ENCODE measurements at regions not wholly inside any gene's neighbourhood (a gene's known extent, or its start where the extent isn't known, plus 50 kb on each side); places are given as distances from the start of the nearest gene placed in this dataset.

DNA sequence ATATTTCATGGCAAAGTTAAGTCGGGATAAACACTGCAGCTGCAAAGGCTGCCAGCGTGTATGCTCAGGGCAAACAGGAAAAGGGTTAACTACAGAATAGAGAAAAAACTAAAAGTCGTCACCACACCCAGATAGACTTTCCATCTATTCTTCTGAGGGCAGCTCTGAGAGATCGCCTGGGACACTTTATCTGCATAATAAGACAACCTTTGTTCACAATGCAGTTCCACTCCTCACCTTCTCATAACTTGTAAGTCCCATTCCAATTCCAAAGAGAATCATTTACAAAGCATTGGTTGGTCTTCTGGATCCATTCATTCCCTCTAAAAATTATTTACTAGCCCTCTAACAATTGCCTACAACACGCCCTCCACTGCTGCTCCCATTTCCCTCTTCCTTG, 437.4 kb downstream of the RND3 start:
- H3K36me3 Mint-ChIP-seq (ENCODE audit: low read depth), result no peaks in the 10 kb centered on the region
- no peaks in the 10 kb centered on the region for H3K27me3 Mint-ChIP-seq
- H3K4me1 Mint-ChIP-seq, result no peaks in the 10 kb centered on the region
- no peak overlapping the region for H3K27ac Mint-ChIP-seq
- ChIA-PET CTCF (no interaction called here), POLR2A (no interaction called here)
- no peak for DNase-seq
- no peak overlapping the region for H3K4me3 Mint-ChIP-seq
- H3K9me3 Mint-ChIP-seq, result no peaks in the 10 kb centered on the region

DNA sequence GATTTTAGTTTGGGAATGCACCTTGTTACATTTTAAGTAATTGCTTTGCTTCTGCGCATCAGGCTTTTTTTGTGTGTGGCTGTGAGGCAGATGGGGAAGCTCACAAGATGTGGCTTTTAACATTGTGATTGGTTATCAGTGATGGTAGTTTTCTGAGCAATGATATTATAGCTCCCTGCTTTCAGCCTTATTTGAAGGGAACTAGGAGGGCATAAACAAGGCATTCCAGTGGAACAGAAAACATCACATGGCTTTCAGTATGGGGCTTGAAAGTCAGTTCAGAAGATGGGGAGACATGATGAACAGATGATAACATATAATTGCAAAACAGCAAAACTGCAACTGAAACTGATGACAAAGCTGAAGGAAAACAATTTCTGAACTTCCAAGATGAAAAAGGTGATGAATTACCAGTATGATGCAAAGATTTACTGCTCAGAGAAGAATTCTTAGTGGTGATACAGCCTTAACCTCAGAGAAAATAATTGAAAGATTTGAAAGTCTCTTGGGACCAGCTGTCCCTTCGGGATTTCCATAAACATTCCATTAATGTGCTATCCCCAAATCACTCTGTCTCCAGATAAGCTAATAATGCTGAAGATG, 439.7 kb downstream of the RND3 start:
- Mint-ChIP-seq H3K36me3 (ENCODE audit: low read depth) (no peaks in the 10 kb centered on the region), H3K9me3 (no peaks in the 10 kb centered on the region), H3K4me1 (no peaks in the 10 kb centered on the region), H3K4me3 (no peak overlapping the region), H3K27me3 (no peaks in the 10 kb centered on the region), H3K27ac (no peak overlapping the region)
- POLR2A ChIA-PET, result no interaction called here
- CTCF ChIA-PET, result no interaction called here
- no peak for DNase-seq

DNA sequence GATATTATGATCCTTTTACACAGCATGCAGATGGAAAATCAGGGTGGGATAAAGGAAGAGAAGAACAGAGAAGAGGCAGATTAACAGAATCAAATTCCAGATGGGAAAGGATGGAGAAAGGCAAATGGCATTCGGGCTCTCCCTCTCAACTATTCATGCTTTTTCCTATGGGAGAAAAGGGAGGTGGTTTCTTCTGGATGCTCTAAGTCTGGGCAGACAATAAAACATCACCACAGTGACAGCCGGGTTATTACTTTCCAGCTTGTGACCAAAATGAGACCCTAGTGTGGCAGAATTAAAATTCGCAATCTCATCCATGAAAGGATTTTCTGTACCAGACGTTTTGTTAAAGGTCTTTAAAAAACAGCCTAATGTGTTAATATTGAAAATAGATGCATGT, 440.7 kb downstream of the RND3 start:
- Mint-ChIP-seq H3K27me3 (no peaks in the 10 kb centered on the region), H3K4me1 (no peaks in the 10 kb centered on the region), H3K9me3 (no peaks in the 10 kb centered on the region), H3K36me3 (ENCODE audit: low read depth) (no peaks in the 10 kb centered on the region), H3K4me3 (no peak overlapping the region), H3K27ac (no peak overlapping the region)
- ChIA-PET POLR2A (no interaction called here), CTCF (no interaction called here)
- no peak for DNase-seq

DNA sequence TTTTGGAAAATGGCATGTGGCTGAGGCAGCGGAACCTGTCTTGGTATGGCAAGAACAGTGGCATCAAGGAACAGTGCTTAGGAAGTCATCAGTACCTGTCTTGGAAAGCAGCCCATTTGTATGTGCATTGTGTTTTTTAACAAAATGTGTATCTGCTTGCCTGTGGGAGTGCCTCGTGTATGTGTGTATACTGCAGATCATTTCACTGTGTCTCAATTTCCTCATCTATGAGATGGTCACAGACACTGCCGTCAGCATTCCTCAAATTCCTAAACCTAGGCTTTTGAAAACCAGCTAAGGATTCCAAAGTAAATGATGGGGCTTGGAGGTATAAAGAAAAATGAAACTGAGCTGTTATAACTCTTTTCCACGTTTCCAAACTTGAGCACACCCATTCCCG, 441.3 kb downstream of the RND3 start:
- no peak overlapping the region for H3K4me3 Mint-ChIP-seq
- no peak for DNase-seq
- H3K27ac Mint-ChIP-seq, result no peak overlapping the region
- POLR2A ChIA-PET, result no interaction called here
- no peaks in the 10 kb centered on the region for H3K9me3 Mint-ChIP-seq
- CTCF ChIA-PET, result no interaction called here
- H3K36me3 Mint-ChIP-seq (ENCODE audit: low read depth), result no peaks in the 10 kb centered on the region
- no peaks in the 10 kb centered on the region for H3K4me1 Mint-ChIP-seq
- H3K27me3 Mint-ChIP-seq, result no peaks in the 10 kb centered on the region

DNA sequence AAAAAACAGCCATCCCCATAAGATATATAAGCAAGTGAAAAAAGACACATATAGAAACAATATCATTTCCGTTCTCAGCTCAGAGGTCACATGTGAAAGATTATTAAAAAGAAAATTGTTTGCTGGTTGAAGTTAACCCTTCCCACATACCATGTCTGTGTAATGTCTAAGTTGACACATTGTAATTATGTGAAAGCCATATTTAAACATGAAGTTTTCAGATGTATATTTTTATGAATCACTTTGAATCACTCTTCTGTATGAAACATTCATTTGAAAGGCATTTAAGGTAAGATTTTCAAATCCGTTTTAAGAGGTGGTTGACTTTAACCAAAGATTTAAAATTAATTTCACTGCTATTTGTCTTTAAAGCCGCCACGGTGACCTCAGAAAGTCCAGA, 441.9 kb downstream of the RND3 start:
- no peaks in the 10 kb centered on the region for H3K36me3 Mint-ChIP-seq (ENCODE audit: low read depth)
- no peak overlapping the region for H3K27ac Mint-ChIP-seq

DNA sequence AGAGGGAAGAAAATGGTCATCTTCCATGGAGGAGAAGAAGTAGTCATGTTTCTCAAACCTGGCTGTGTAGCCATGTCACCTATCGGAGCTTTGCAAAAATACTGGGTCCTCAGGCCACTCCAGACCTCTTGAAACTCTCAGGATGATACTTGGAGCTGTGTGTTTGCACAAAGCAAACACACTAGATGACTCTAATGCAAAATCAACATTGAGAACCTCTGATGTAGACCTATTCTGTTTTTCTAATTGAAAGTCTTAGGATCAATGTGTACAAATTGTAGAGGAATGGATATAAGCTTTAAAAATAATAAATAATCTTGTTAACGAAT, 444.3 kb downstream of the RND3 start:
- no peaks in the 10 kb centered on the region for H3K27me3 Mint-ChIP-seq
- H3K36me3 Mint-ChIP-seq (ENCODE audit: low read depth), result no peaks in the 10 kb centered on the region
- H3K27ac Mint-ChIP-seq, result no peak overlapping the region
- ChIA-PET CTCF (interaction anchor here (1.1 kb wide), 1 partner anchor 18 kb away, joined by 5 read pairs; no protein-coding TSS in a partner anchor), POLR2A (no interaction called here)
- no peaks in the 10 kb centered on the region for H3K4me1 Mint-ChIP-seq
- H3K9me3 Mint-ChIP-seq, result no peaks in the 10 kb centered on the region
- H3K4me3 Mint-ChIP-seq, result no peak overlapping the region
- no peak for DNase-seq

More for the DNA sequence above, 441.9 kb downstream of the RND3 start:
- Mint-ChIP-seq H3K9me3 (no peaks in the 10 kb centered on the region), H3K4me1 (no peaks in the 10 kb centered on the region), H3K27me3 (no peaks in the 10 kb centered on the region), H3K4me3 (no peak overlapping the region)
- ChIA-PET POLR2A (no interaction called here), CTCF (no interaction called here)
- no peak for DNase-seq

- H3K9me3 Mint-ChIP-seq, result no peaks in the 10 kb centered on the region
- ChIA-PET CTCF (no interaction called here), POLR2A (no interaction called here)
- H3K4me1 Mint-ChIP-seq, result no peaks in the 10 kb centered on the region
- DNase-seq, result no peak
- no peaks in the 10 kb centered on the region for H3K36me3 Mint-ChIP-seq (ENCODE audit: low read depth)
- H3K27me3 Mint-ChIP-seq, result no peaks in the 10 kb centered on the region
- no peak overlapping the region for H3K27ac Mint-ChIP-seq
- H3K4me3 Mint-ChIP-seq, result no peak overlapping the region
Measured at GRCh38 chr2:150042500-150043171, 444.8 kb downstream of the RND3 start.

- no peak for DNase-seq
- ChIA-PET POLR2A (no interaction called here), CTCF (no interaction called here)
- no peaks in the 10 kb centered on the region for H3K27me3 Mint-ChIP-seq
- no peak overlapping the region for H3K4me3 Mint-ChIP-seq
- H3K9me3 Mint-ChIP-seq, result no peaks in the 10 kb centered on the region
- H3K4me1 Mint-ChIP-seq, result no peaks in the 10 kb centered on the region
- H3K27ac Mint-ChIP-seq, result no peak overlapping the region
- H3K36me3 Mint-ChIP-seq (ENCODE audit: low read depth), result no peaks in the 10 kb centered on the region
Measured at GRCh38 chr2:150041722-150042425, 445.6 kb downstream of the RND3 start.

DNA sequence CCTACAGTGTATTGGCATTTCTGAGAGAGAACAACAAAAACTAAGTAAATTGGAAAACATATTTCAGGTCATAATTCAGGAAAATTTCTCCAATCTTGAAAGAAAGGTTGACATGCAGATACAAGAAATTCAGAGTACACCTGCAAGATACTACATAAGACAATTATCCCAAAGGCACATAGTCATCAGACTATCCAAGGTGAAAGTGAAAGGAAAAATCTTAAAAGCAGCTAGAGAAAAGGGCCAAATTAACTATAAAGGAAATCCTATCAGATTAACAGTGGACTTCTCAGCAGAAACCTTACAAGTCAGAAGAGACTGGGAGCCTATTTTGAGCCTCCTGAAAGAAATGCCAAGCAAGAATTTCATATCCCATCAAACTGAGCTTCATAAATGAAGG, 449.0 kb upstream of the MMADHC start:
- no peak overlapping the region for H3K4me3 Mint-ChIP-seq
- DNase-seq, result no peak
- CTCF ChIA-PET, result no interaction called here
- no peaks in the 10 kb centered on the region for H3K4me1 Mint-ChIP-seq
- no peaks in the 10 kb centered on the region for H3K36me3 Mint-ChIP-seq (ENCODE audit: low read depth)
- POLR2A ChIA-PET, result no interaction called here
- no peaks in the 10 kb centered on the region for H3K9me3 Mint-ChIP-seq
- no peak overlapping the region for H3K27ac Mint-ChIP-seq
- H3K27me3 Mint-ChIP-seq, result no peaks in the 10 kb centered on the region

GRCh38 chr2:150034665-150035064, 447.1 kb upstream of the MMADHC start:
- DNase-seq, result no peak
- POLR2A ChIA-PET, result no interaction called here
- Mint-ChIP-seq H3K4me1 (no peaks in the 10 kb centered on the region), H3K4me3 (no peak overlapping the region), H3K36me3 (ENCODE audit: low read depth) (no peaks in the 10 kb centered on the region), H3K27ac (no peak overlapping the region), H3K27me3 (no peaks in the 10 kb centered on the region), H3K9me3 (peaks cover 2% of the 10 kb centered on the region)
- CTCF ChIA-PET, result no interaction called here

DNA sequence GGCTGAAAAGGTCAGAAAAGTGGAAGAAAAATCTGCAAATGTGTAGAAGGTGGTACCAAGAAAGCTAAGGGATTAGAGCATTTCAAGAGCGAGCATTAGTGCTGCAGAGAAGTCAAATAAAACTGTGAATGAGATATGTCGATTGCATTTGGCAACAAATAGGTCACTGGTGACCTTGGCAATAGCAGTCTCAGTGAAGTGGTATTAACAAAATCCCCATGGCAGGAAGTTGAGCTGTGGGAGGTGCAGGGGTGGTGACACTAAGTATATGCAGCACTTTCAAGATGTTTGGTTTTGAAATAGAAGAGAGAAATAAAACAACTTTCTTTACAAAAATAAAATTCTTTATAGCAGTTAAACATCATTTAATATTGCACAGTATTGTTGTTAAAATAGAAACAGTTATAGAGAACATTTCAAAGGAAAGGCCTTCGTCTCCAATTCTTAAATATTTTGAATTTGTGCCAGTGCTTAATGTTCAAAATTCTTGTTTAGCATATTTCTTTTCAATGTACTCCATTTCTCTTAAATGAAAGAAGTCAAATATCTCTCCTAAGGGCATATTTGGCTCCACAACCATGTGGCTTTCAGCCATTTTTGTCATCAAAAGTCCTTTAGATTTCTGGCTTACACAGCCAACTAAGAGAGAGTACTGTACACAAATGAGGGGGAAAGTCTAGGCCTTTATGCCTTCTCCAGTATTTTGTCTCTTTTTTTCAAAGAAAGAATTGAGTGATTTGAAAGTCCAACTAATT, 443.0 kb upstream of the MMADHC start:
- Mint-ChIP-seq H3K27ac (no peak overlapping the region), H3K9me3 (peaks cover 2% of the 10 kb centered on the region), H3K27me3 (no peaks in the 10 kb centered on the region), H3K4me3 (no peak overlapping the region), H3K36me3 (ENCODE audit: low read depth) (no peaks in the 10 kb centered on the region), H3K4me1 (no peaks in the 10 kb centered on the region)
- ChIA-PET CTCF (no interaction called here), POLR2A (no interaction called here)
- no peak for DNase-seq

- Mint-ChIP-seq H3K4me1 (no peaks in the 10 kb centered on the region), H3K27ac (no peak overlapping the region), H3K27me3 (no peaks in the 10 kb centered on the region), H3K9me3 (peaks cover 2% of the 10 kb centered on the region), H3K4me3 (no peak overlapping the region), H3K36me3 (ENCODE audit: low read depth) (no peaks in the 10 kb centered on the region)
- POLR2A ChIA-PET, result no interaction called here
- CTCF ChIA-PET, result no interaction called here
- DNase-seq, result no peak
Measured at GRCh38 chr2:150028322-150028721, 440.7 kb upstream of the MMADHC start.

- no peak for DNase-seq
- no peak overlapping the region for H3K27ac Mint-ChIP-seq
Measured at GRCh38 chr2:150027164-150027563, 439.6 kb upstream of the MMADHC start.

More at GRCh38 chr2:150027164-150027563, 439.6 kb upstream of the MMADHC start:
- Mint-ChIP-seq H3K27me3 (no peaks in the 10 kb centered on the region), H3K4me3 (no peak overlapping the region), H3K9me3 (peaks cover 2% of the 10 kb centered on the region), H3K36me3 (ENCODE audit: low read depth) (no peaks in the 10 kb centered on the region), H3K4me1 (no peaks in the 10 kb centered on the region)
- ChIA-PET CTCF (no interaction called here), POLR2A (no interaction called here)
